Bronchial epithelial cell (primary cell): ENCODE measurements at regions not wholly inside any gene's neighbourhood (a gene's known extent, or its start where the extent isn't known, plus 50 kb on each side); places are given as distances from the start of the nearest gene placed in this dataset.

ENCODE experiments used
- DNase-seq: peaks from one replicate; pipeline ENCODE4 v3.0.0-alpha.2; 2010; ENCODE audit warnings: low read depth
- FAIRE-seq: peaks from 2 replicates; lab custom pipeline; 2011; peaks lifted over from hg19 to GRCh38; lab: Jason Lieb, UNC
- H3K27me3 ChIP-seq: 2 replicates; pipeline ENCODE4 v1.5.1; 2011; ENCODE audit warnings: low read length; ENCODE audit not compliant: control insufficient read depth, insufficient read depth
- H3K36me3 ChIP-seq: 2 replicates; pipeline ENCODE4 v1.5.1; 2011; ENCODE audit warnings: low read length; ENCODE audit not compliant: control insufficient read depth, insufficient read depth
- H3K4me3 ChIP-seq: 2 replicates; pipeline ENCODE4 v1.5.1; 2011; ENCODE audit warnings: mild to moderate bottlenecking, low read depth, low read length, control low read depth
- TF ChIP-seq, protein P1 (sequence below): IDR thresholded peaks from 2 replicates; pipeline ENCODE4 v1.5.1; 2011; ENCODE audit warnings: mild to moderate bottlenecking, moderate library complexity, low read length, control low read depth, inconsistent platforms; ENCODE audit not compliant: insufficient read depth, severe bottlenecking

DNA sequence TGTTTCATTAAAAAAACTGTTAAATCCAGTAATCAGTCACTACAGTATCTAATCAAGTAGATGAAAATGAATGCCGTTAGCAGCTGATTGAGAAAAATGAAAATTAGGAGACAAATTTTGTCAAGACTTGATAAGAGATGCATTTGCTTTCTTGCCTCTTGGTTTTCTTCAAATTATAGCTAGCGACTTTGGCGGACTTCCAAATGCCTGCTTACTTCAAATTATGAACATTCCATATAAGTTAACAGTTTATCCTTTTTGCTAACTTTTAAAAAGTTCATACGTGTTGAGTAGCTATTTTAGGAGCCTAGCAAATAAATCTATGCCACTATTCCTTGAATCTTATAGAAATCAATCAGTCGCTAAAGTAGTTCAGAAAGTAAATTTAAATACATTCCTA, 58.8 kb downstream of the PPP4R3C start:
- DNase-seq, result no peak
- Histone ChIP-seq H3K27me3 (no peaks in the 10 kb centered on the region), H3K4me3 (no peak overlapping the region), H3K36me3 (no peaks in the 10 kb centered on the region)
- FAIRE-seq, result no peak
- TF ChIP-seq, protein P1, sequence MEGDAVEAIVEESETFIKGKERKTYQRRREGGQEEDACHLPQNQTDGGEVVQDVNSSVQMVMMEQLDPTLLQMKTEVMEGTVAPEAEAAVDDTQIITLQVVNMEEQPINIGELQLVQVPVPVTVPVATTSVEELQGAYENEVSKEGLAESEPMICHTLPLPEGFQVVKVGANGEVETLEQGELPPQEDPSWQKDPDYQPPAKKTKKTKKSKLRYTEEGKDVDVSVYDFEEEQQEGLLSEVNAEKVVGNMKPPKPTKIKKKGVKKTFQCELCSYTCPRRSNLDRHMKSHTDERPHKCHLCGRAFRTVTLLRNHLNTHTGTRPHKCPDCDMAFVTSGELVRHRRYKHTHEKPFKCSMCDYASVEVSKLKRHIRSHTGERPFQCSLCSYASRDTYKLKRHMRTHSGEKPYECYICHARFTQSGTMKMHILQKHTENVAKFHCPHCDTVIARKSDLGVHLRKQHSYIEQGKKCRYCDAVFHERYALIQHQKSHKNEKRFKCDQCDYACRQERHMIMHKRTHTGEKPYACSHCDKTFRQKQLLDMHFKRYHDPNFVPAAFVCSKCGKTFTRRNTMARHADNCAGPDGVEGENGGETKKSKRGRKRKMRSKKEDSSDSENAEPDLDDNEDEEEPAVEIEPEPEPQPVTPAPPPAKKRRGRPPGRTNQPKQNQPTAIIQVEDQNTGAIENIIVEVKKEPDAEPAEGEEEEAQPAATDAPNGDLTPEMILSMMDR, result no peak

DNA sequence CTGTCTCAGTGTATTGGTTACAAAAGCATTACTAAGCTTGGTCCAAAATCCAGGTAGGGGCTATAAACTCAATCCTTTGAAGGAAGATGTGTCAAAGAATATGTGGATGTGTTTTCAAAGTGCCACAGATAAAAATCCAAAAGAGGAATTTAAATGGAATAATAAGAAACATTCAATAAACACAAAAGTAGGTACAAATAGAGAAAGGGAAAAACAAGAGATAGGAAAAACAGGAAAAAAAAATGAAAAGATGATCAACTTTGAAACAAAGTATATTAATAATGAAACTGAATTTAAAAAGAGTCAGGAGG, 64.0 kb downstream of the PPP4R3C start:
- DNase-seq, result no peak
- no peak for FAIRE-seq
- TF ChIP-seq, protein P1, result no peak
- Histone ChIP-seq H3K36me3 (no peaks in the 10 kb centered on the region), H3K4me3 (no peak overlapping the region), H3K27me3 (no peaks in the 10 kb centered on the region)

DNA sequence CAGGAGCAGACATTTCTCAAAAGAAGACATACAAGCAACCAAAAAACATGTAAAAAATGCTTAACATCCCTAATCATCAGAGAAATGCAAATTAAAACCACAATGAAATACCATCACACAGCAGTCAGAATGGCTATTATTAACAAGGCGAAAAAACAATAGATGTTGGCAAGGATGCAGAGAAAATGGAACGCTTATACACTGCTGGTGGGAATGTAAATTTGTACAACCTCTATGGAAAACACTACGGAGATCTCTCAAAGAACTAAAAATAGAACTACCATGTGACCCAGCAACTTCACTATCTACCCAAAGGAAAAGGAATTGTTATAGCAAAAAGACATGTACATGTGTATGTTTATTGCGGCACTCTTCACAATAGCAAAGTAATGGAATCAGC, 71.5 kb downstream of the PPP4R3C start:
- FAIRE-seq, result no peak
- TF ChIP-seq, protein P1, result no peak
- no peak overlapping the region for H3K4me3 ChIP-seq
- no peaks in the 10 kb centered on the region for H3K27me3 ChIP-seq
- H3K36me3 ChIP-seq, result no peaks in the 10 kb centered on the region
- DNase-seq, result no peak

DNA sequence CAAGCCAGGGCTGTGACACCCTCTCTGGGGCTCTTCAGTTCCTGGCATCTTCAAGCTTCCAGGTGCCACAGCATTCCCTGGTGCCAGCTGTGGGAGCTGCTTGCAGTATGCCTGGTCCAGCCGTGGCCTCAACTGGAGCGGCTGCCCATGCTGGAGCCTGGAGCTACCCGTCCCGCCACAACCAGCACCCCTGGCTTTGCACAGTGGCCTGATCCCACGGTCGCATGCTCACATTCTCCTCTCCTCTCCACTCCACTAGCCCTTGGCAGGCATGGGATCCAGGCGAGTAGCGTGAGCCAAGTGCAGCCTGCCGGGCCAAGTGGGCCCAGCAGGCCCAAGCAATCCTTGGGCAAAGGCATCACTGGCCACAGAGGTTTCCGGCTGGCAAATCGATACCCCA, 81.7 kb downstream of the PPP4R3C start:
- TF ChIP-seq, protein P1, result no peak
- no peak for DNase-seq
- Histone ChIP-seq H3K27me3 (no peaks in the 10 kb centered on the region), H3K36me3 (no peaks in the 10 kb centered on the region), H3K4me3 (no peak overlapping the region)
- no peak for FAIRE-seq

DNA sequence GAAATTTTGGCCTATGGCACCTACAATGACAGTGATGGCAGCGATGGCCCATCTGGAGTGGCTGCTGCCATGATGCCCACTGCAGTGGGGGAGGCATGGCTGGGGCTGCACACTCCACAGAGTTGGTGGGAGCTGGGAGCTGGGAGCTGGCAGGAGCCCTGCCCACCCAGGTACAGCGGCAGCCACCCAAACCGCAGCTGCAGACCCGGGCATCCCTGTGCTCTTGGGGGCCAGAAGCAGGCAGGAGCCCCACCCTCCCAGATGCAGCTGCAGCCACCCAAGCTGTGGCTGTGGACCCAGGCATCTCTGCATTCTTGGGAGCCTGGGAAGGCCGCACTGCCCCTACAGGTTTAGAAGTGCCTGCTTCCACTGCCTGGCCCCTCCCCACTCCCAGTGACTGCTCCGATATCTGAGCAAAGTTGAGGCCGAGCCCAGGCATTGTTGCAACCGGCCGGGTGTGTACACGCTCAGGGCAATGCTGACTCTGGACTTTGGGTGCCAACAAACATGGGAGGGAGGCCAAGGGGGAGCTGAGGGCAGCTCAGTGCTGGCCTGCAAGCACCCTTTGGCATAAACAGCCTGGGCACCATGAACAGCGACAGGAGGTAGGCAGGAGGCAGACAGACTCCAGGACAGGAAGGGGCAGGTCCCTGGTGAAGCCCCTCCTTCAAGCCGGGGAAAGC, 82.8 kb downstream of the PPP4R3C start:
- Histone ChIP-seq H3K4me3 (no peak overlapping the region), H3K27me3 (no peaks in the 10 kb centered on the region), H3K36me3 (no peaks in the 10 kb centered on the region)
- no peak for FAIRE-seq
- DNase-seq, result no peak
- TF ChIP-seq, protein P1, result no peak

DNA sequence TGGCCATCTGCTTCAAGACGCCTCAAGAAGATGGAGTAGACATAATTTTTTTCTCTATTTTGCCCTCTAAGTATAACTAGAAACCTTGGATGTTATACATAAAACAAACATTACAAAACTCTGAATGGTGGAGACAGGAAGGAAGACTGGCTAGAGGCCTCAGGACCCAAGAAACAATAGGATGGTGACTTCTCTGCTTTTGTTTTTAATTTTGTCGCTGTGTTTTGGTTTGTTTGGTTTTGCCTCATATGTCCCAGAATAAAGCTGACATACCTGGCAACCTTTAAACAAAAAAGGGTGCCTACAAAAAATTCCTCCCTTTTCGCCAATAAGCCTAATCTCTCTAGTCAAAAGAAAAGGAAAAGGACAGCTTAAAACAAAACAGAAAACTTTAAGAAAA, 109.1 kb downstream of the PPP4R3C start:
- DNase-seq, result no peak
- Histone ChIP-seq H3K4me3 (no peak overlapping the region), H3K36me3 (no peaks in the 10 kb centered on the region), H3K27me3 (no peaks in the 10 kb centered on the region)
- no peak for FAIRE-seq
- TF ChIP-seq, protein P1, result no peak
